ENCODE measurements at regions not wholly inside any gene's neighbourhood (a gene's known extent, or its start where the extent isn't known, plus 50 kb on each side); places are given as distances from the start of the nearest gene placed in this dataset.

DNA sequence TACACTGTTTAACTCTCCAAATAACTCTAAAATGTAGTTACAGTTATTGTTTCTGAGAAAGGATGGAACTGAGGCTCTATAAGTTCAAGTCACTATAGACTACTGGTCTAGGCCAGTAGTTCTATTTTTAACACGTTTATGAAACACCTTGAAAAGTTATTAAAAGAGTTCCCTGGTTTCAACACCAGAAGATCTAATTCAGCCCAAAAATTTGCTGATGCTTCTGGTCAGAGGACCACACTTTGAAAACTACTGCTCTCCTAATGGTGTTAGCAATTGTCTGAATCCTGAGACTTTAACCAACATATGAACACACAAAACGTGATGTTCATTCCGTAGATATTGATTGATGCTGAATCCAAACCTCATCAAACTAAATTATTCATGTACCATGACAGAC, 658.6 kb upstream of the STEAP1 start:
- no peak for TF ChIP-seq CTCF (IDR thresholded peaks at IDR 0.05; ENCODE audit: low read depth, low read length)
- TF ChIP-seq POLR2A (IDR thresholded peaks at IDR 0.05; ENCODE audit: extremely low read depth, insufficient read length) = no peak
- TF ChIP-seq, protein P1, sequence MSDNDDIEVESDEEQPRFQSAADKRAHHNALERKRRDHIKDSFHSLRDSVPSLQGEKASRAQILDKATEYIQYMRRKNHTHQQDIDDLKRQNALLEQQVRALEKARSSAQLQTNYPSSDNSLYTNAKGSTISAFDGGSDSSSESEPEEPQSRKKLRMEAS (IDR thresholded peaks at IDR 0.05; ENCODE audit: low read depth, low read length) = no peak
